BE2C (cell line): ENCODE measurements at regions not wholly inside any gene's neighbourhood (a gene's known extent, or its start where the extent isn't known, plus 50 kb on each side); places are given as distances from the start of the nearest gene placed in this dataset.

Experiments used
- DNase-seq: peaks from one replicate; pipeline ENCODE4 v3.0.0-alpha.2; 2020
- H3K27me3 ChIP-seq: fragments of 250-450 bp; sonication (Bioruptor Pico); 2 replicates; pipeline ENCODE4 v1.5.1; 2020; ENCODE audit warnings: mild to moderate bottlenecking
- H3K36me3 ChIP-seq: fragments of 250-450 bp; sonication (Bioruptor Pico); 2 replicates; pipeline ENCODE4 v1.5.1; 2020; ENCODE audit warnings: mild to moderate bottlenecking
- H3K4me1 ChIP-seq: fragments of 250-450 bp; sonication (Bioruptor Pico); 2 replicates; pipeline ENCODE4 v1.5.1; 2020
- H3K4me3 ChIP-seq: 2 replicates; pipeline ENCODE4 v1.5.1; 2011; ENCODE audit warnings: low read depth, low read length
- H3K9me3 ChIP-seq: fragments of 250-450 bp; sonication (Bioruptor Pico); 2 replicates; pipeline ENCODE4 v1.5.1; 2020
- TF ChIP-seq, protein P1 (sequence below): IDR thresholded peaks from 2 replicates; pipeline ENCODE4 v1.5.1; 2012; ENCODE audit warnings: mild to moderate bottlenecking, low read depth, low read length

DNA sequence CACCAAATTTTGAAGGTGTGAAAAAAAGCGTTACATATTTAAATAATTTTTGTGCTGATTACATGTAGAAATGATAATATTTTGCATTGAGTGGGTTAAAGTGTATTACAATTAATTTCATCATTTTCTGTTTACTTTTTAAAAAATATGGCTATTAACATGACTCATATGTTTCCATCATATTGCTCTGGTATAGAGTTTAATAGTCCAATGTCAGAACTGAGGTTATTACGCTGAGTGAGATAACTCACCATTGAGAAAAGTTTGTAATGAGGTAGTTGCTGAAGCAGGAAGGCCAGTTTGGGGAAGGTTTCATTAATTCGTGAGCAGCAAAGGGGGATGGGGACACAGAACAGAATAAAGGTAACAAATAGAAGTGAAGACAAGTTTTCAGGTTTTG, 865.7 kb upstream of the MGAT4C start:
- H3K4me1 ChIP-seq: peaks cover 29% of the 10 kb centered on the region
- H3K27me3 ChIP-seq: no peaks in the 10 kb centered on the region
- no peaks in the 10 kb centered on the region for H3K9me3 ChIP-seq
- H3K4me3 ChIP-seq: no peak overlapping the region
- TF ChIP-seq, protein P1, sequence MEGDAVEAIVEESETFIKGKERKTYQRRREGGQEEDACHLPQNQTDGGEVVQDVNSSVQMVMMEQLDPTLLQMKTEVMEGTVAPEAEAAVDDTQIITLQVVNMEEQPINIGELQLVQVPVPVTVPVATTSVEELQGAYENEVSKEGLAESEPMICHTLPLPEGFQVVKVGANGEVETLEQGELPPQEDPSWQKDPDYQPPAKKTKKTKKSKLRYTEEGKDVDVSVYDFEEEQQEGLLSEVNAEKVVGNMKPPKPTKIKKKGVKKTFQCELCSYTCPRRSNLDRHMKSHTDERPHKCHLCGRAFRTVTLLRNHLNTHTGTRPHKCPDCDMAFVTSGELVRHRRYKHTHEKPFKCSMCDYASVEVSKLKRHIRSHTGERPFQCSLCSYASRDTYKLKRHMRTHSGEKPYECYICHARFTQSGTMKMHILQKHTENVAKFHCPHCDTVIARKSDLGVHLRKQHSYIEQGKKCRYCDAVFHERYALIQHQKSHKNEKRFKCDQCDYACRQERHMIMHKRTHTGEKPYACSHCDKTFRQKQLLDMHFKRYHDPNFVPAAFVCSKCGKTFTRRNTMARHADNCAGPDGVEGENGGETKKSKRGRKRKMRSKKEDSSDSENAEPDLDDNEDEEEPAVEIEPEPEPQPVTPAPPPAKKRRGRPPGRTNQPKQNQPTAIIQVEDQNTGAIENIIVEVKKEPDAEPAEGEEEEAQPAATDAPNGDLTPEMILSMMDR: no peak
- no peak for DNase-seq
- H3K36me3 ChIP-seq: no peaks in the 10 kb centered on the region

DNA sequence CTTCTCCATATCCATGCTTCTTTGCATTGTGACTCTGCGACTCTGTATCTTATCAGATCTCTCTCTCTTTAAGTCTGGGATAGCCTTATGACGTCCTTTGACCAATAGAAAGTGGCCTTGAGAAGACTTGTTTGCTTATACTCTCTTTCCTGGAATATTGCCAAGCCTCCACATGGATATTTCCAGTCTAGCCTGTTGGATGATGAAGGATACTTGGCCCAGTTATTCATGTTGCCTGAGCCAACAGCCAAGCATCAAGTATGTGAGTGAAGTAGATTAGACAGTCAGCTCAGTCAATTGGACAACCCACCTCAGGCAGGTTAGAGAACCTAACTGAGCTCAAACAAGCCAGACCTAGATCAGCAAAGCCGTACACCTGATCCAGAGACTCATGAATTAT, 864.2 kb upstream of the MGAT4C start:
- Histone ChIP-seq H3K4me3 (no peak overlapping the region), H3K4me1 (peaks cover 25% of the 10 kb centered on the region), H3K27me3 (no peaks in the 10 kb centered on the region), H3K9me3 (no peaks in the 10 kb centered on the region), H3K36me3 (no peaks in the 10 kb centered on the region)
- TF ChIP-seq, protein P1: no peak
- DNase-seq: peak; percentile 40

DNA sequence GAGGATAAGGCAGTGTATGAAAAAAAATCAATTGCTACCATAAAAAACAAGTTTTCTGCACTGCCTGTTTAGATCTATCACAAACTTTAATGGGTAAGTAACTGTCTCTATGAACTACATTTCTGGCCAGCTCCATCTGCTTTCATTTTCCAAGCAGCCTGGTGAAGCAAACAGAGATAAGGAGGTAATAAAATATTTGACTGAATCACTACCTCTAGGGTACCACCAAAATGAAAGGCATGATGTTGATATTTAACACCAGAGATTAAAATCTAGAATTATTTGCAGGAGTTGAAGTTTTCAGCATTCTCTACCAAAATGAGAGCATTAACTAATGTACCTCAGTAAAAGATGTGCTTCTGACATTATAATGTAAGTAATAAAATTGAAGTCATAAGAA, 863.5 kb upstream of the MGAT4C start:
- peak; percentile 28 for DNase-seq
- TF ChIP-seq, protein P1: no peak
- Histone ChIP-seq H3K4me1 (peaks cover 25% of the 10 kb centered on the region), H3K4me3 (no peak overlapping the region), H3K36me3 (no peaks in the 10 kb centered on the region), H3K27me3 (no peaks in the 10 kb centered on the region), H3K9me3 (no peaks in the 10 kb centered on the region)

DNA sequence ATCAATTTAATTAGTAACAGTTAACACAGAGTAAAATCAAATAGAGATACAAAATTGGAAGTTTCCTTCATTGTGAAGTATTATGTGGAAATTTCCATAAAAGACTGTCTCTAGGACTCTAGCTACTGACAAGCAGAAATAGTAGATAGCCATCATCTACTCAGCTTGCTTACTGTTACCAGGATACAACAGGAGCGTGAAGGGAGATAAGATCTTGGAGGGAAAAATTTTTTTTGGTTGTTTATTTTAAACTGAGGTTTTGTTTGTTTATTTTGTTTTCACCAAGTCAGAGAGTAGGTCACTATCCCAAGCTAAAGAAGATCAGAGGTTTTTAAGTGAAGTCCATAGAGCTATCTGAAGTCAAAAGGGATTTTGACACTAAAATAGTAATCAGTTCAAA, 861.3 kb upstream of the MGAT4C start:
- H3K36me3 ChIP-seq: no peaks in the 10 kb centered on the region
- H3K4me1 ChIP-seq: peaks cover 33% of the 10 kb centered on the region
- TF ChIP-seq, protein P1: no peak
- no peak for DNase-seq
- no peaks in the 10 kb centered on the region for H3K27me3 ChIP-seq
- no peaks in the 10 kb centered on the region for H3K9me3 ChIP-seq
- H3K4me3 ChIP-seq: no peak overlapping the region

DNA sequence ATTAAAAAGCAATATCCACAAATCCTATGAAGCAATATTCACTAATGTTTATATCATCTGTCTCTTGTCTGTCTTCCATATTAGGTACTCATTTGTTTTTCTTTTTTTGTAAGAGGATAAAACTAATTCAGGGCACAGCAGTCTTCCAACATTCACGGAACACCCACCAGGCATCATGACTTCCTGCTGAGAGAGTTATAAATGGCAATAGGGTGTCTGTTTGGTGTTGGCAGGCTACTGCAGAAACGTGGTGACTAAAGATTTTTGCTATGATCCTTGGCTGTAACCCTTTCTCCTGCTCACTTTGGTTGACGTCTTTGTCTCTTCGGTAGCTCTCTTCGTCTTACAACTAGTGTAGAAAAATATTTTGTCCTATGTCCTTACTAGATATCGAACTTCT, 860.6 kb upstream of the MGAT4C start:
- no peak for DNase-seq
- Histone ChIP-seq H3K36me3 (no peaks in the 10 kb centered on the region), H3K9me3 (no peaks in the 10 kb centered on the region), H3K27me3 (no peaks in the 10 kb centered on the region), H3K4me1 (peaks cover 40% of the 10 kb centered on the region), H3K4me3 (no peak overlapping the region)
- TF ChIP-seq, protein P1: no peak

DNA sequence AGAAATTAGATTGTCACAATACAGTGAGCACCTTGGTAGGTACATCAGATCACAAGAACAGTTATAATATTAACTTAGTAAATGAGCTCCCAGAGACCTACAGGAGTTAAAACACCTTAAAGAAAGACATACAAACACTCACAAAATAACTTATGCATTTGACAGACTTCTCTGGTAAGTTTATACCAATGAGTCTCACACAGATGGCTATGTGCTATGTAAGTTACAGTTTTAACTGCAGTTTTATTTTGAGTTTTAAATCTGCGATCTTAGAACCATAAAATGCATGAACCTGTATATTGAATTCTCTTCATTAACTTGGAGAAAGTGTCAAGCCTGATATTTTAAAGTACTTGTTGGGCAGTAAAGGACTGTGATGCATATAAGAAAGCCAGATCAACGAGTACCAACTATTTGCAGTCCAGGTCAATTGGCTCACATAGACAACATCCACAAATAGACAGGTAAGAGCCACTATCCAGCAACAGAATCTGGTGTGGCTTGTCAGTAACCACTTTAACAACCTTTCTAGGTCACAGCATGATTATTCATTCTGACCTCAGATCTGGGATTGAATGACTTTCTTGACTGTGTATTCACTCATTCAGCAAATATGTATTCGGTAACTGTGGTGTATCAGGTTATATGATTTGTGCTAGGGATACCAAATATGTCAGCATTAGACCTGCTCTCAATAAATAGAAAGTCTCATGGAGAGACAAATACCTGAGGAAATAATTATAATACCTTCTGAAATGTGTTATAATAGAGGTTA, 856.6 kb upstream of the MGAT4C start:
- Histone ChIP-seq H3K27me3 (no peaks in the 10 kb centered on the region), H3K4me1 (peaks cover 25% of the 10 kb centered on the region), H3K36me3 (no peaks in the 10 kb centered on the region), H3K4me3 (no peak overlapping the region), H3K9me3 (no peaks in the 10 kb centered on the region)
- TF ChIP-seq, protein P1: no peak
- DNase-seq: no peak
